NCI-H2196 (cell line): ENCODE measurements at regions not wholly inside any gene's neighbourhood (a gene's known extent, or its start where the extent isn't known, plus 50 kb on each side); places are given as distances from the start of the nearest gene placed in this dataset.

Experiments used
- DNase-seq: peaks from one replicate; lab custom pipeline; 2025; ENCODE audit not compliant: unreplicated experiment; lab: John Stamatoyannopoulos, UW

DNA sequence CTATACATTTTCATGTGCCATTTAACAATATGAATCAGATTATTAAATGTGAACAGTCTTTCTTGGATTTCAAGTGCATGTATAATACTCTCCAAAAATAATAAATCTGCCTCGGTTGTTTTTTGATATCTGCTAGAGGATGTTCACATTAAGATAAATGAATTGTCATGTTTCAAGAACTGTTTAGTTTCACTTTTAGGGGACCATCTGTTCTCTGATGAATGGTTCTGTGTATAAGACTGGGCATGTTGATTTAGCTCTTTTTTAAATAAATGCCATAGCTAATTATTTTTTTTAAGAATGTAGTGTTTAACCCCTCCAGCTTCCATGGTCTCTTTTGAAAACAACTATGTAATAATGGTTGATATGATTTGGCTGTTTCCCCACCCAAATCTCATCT lies 1245.1 kb upstream of the ADGRL4 start:
- DNase-seq = no peak

DNA sequence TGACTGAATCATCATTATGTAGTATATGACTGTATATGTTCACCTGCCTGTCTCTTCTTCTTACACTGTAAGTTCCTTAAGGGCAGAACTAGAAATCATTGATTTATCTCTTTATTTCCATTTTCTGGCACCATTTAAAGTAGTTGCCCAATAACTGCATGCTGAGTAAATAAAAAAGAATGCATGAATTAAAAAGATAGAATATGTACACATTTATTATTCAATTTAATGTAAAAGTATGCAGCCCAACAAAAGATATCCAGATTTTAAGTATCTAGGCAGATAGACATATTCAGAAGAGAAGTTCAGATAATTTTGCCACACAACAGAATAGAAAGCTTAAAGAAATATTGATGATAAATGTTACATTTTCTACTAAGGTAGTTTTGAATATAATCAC lies 1244.6 kb upstream of the ADGRL4 start:
- no peak for DNase-seq

DNA sequence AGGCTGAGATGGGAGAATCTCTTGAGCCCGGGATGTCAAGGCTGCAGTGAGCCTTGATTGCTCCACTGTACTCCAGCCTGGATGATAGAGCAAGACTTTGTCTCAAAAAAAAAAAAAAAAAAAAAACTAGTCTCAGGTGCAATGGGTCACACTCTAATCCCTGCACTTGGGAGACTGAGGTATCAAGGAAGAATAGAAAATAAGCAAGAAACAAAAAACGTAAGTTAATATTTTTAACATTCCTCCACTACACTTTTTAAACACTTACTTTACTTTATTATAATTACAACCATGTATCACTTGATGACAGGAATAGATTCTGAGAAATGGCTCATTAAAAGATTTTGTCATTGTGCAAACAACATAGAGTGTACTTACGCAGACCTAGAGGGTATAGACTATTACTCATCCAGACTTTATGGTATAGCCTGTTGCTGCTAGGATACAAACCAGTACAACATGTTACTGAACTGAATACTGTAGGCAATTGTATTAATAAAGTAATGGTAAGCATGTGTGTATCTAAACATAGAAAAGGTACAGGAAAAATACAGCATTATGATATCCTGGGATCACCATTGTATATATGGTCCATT lies 1244.1 kb upstream of the ADGRL4 start:
- no peak for DNase-seq

DNA sequence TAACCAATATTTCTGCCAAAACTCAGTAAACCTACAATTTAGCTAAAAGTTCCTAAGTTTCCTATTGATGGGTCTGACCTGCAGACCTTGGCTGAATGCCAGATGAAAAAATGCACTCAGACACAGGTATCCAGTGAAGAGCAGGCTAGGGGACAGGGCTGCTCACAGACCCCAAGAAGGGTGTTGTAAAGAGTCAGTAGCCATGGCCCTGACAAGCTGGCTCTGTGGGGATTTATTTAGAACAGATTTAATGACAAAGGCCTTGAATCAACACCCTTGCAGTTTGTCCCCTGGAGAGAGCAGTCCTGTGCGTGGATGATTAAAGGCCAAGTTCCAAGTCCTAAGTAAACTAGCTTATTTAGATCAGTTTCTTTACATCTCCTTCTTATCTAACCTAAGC lies 1243.2 kb upstream of the ADGRL4 start:
- DNase-seq = no peak

DNA sequence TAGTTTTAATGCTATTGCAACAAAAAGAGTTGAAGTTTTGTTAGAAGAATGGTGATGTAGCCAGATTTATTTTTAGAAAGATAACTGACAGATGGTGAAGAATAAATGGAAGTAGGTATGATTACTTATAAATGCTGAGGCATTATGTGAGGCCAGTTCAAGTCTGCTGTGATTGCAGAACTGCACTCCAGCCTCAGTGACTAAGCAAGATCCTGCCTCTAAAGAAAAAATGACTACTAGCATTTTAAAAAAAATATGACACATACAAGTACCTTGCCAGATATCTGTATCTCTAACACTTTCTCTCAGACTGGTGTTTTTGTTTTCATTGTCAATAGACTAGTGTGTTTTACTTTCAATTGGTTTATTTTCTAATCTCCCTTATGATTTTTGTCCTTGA lies 1242.4 kb upstream of the ADGRL4 start:
- DNase-seq = no peak

DNA sequence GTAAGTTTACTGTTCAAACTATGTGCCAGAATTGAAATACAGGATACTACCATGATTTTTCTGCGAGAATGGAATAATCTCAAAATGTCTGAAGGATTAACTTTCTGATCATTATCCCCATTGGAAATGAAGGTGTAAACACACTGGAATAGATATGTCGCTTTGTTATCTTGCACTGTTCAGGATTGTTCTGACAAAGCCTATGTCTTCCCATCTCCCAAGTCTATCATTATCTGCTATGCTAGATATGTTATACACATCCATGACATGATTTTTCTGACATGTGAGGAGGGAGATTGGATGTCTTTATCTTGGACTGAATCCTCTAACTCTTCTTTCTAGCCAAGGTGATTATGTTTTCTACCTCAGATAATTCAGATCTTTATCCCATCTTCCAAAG lies 1239.3 kb upstream of the ADGRL4 start:
- no peak for DNase-seq

DNA sequence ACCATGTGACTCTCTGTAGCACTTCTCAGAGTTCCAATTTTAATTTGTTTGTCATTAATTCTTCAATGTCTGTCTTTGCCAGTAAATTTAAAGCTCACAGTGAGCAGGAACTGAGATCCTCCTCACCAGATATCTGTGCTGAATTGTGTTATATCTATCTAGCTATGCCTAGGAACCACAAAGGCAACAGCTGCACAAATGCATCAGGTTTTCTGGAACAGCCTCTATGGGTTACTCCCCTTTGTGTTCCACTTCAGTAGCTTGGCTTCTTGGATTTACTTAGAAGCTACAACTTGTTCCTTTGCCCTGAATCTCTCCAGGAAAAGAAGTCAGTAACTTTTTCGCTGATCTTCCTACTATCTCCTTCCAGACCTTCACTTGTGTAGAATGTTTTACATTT lies 1237.8 kb upstream of the ADGRL4 start:
- no peak for DNase-seq

DNA sequence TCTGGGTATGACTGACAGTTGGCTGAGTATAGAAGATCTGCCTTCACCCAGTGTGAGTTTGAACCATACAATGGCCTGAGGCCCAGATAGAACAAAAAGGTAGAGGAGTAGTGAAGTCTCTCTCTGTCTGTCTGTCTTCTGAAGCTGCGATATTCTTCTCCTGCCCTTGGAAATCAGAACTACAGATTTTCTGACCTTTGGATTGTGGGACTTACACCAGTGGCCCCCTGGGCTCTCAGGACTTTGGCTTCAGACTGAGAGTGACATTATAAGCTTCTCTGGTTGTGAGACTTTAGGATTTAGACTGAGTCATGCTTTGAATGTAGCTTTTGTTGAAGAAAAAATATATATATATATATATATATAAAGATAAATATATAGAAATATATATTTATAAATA lies 1235.0 kb upstream of the ADGRL4 start:
- DNase-seq = no peak

DNA sequence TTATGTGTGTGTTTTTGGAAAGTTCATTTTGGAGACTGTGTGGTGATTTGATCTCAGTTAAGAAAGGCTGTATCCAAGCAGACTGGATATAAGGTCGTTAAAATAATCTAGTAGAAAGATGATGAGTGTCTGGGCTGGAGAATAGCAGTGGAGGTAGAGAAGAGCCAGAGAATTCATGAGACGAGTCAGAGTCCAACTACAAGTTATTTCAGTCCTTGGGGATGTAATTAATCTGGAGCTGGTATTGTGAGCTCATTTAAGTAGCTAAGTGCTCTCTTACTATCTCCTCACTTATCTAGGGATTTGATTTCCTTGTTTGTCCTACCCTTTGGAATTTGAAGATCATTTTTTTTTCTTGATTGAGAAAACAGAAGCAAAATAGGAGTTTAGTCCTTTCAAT lies 1219.0 kb upstream of the ADGRL4 start:
- DNase-seq = no peak

DNA sequence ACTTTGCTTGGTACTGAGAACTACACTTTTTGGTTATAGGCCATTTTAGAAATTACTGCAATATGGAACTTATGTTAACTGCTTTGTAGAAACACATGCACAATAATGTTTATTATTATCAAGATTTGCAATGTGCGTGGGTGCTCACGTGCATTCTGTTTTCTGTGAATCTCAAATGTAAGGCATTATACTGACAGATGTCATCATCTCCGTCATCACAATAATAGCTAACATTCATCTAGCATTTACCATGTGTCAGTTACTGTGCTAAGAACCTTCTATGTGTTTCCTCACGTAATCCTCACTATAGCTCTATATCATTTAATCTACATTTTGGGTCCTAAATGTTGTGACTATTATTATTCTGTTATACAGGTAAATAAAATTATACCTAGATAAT lies 1214.8 kb upstream of the ADGRL4 start:
- DNase-seq = no peak

DNA sequence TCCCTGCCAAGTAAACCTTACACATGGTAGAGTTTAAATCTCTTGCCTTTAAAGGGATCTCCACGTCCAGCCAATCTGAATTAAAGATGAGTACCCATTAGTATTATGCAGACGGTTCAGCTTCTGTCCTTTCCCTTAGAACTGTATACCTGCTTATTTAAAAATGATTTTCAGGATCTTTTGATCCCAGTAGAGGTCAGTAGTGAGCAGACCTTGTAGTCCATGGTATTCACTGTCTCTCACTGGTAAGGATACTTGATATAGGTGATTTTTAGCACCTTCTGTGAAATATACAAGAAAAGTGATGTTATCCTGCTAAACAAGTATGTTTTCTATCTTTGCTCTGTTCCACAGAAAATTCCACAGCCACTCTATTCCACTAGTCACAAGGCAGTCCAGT lies 1211.6 kb upstream of the ADGRL4 start:
- peak; percentile 32 for DNase-seq

DNA sequence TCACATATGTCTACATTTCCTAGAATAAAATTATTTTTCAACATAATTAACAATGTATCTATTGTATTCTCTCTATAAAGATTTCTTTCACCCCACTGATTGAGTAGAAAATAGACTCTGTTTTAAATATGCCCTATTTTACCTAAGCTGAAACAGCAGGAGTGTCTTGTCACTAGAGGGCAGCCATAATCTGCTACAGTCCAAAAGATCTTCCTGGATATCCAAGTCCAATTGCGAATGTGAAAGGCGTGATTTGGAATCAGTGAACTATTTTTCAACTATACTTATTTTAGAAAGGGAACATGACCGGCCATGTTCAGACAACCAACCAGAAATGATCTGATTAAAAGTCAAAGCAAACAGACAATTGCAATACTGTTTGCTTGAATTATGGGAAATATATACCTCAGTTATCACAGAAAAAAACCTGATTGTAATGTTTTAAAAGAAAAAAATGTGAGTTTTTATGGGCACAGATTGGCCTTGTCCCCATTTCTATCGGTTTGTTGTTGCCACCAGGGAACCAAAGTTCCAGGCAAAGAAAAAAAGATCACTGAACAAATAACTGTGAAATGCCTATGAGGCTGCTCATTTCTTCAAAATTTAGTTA lies 1211.0 kb upstream of the ADGRL4 start:
- DNase-seq = peak; percentile 7

DNA sequence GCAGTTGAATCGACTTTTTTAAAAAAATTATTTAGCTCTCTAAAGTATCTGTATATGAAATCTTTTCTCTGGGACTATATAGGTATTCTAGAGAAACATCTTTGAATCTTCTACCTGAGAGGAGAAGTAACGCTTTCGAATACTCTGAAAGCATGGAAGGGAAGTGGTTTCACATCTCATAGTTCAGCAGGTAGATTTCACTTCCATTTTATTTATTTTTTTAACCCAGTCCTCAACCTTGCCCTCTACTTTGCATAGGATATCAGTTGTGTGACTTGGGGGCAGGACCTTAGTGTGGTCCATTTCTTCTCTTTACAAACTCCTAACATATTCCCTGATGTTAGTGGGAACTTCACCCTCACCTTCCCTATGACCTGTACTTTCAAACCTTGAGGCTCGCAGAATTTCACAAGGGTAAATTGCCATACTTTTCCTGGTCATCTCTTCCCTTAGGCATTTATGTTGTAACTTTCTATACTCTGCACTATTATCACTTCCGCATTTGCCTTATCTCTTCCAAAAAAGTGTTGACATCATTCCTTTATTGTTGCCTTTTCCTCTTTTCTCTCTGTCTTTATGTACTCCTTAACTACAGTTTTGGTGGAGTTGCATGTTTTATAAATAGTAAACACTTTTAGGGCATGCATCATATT lies 1208.5 kb upstream of the ADGRL4 start:
- no peak for DNase-seq

DNA sequence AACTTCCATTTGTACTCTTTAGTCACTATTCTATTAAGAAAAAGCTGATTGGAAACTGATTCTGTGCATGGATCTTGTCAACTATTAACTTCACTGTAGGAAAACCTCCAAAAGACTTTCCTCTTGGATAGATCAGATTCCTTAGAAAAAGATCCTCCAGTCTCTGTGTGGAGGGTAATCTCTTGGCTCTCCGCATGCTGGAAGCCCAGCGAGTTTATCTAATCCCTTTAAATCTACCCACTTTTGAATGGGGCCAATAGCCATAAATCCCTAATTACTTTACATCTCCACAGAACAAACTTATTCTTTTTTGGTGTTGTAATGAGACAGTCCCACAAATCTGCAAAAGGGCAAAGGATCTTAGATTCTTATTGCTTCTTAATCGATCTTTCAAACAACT lies 1206.4 kb upstream of the ADGRL4 start:
- no peak for DNase-seq

DNA sequence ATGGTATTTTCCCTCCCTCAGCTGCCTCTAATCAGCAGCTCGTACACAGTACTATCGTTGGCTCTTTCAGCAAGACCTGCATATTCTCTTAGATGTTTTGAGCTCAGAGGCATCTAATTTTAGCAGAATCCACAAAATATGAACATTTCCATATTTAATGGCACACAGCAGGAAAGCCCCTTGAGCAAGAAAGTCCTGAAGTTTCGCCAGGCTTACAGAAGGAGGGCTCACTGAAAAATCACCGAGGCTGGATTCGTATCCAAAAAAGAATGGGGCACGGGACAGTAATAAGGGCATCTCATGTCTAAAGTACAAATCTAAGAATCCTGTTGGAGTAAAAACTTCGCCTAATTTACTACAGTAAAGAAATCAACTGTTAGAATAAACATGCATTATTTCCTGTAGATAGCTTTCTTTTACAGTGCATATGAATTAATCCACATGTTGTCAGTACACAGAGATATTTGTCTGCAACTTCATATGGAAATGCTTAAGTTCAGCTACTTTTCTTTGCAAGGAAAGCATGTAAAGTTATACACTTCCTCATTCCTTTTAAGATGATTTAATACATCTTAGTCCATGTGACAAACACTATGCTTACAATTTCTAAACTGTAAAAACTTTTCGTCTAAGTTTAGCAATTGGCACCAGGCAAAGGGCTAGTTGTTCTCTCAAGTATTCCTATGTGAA lies 1205.3 kb upstream of the ADGRL4 start:
- DNase-seq = no peak

DNA sequence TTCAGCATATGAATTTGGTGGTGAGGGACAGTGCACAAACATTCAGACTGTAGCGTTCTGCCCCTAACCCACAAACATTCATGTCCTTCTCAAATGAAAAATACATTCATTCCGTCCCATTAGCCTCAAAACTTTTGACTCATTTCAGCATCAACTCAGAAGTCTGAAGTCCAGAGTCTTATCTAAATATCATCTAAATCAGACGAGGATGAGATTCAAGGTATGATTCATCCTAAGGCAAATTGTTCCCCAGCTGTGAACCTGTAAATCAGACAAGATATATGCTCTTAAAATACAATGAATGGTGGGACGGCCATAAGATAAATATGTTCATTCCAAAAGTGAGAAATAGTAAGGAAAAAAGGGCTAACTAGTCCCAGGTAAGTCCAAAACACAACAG lies 1195.6 kb upstream of the ADGRL4 start:
- DNase-seq = no peak

DNA sequence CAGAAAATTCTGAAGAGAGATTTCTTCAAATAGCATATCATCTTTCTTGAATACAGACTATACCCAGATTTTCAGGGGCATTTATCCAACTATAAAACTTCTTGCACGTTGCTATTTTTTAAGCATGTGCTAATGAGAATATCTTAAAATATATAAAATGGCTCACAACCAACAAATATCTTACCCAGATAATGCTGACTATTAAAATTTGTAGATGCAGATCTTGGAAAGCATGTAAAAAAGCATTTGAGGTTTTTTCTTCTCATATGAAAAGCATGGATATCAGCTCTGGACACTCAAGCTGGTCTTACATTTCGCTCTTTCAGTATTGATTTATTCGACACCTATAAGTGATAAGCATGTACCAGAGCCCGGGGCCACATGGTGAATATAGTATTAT lies 1187.7 kb upstream of the ADGRL4 start:
- no peak for DNase-seq

DNA sequence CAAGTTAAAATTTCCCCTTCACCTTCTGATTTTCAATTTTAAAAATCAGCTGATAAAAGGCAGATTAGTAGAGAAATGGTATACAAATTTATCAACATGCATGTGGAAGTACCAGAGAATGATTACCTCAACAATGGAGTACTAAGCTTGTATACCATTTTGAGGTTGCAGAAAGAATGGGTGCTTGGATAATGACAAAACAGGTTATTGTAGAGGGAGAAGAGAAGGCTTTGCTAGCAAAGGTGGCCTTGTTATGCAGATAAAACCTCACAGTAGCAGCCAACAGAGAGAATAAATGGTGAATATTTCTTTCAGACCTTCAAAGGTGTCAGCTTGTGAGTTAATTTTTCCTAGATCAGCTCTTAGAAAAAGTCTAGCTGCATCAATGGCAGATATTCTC lies 1174.9 kb upstream of the ADGRL4 start:
- no peak for DNase-seq

DNA sequence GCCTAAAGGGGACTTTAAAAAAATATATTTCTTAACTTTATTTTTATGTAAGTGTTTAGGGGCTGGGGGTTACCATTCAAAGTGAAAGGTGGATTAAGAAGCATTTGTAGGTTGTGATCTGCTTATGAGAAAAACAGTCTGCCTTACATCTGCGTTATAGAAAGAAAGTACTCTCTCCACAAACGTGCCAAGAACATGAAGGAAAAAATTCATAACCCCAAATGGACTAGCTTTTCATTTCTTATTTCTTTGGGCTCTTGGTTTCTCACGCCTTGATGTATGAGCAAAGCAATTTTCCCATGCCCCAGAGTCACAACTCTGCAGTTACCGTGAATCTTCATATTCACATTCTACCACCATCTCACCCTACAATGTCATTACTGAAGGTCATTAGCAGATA lies 1165.1 kb upstream of the ADGRL4 start:
- DNase-seq = no peak

DNA sequence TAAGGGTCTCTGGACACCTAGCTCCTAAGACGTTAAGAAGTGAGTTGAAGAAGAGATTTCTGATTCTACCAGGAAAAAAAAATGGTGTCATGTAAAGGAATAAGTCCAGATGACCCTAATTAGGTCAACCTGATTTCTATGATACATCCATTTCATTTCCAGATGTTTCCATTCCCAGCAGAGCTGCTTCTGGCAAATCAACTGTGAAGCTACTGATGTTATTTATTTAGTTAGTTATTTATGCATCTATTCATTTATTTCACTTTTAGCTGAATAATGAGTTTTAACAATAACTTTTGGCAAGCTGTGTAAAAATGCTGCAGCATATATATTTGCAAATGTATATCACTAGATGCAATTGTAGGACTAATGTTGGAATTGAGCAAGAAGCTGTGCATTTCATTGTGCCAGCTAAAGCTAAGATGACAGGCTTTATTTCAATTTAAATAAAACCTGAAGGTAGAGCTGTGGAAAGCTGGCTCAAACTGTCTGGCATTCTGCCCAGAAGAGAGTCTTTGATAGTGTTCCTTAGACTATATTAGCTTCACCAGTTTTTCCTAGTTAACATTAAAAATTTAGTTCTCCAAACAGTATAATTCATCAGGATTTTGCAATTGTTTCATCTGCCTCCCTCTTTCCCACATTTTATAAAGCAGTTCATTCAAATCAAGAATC lies 1164.4 kb upstream of the ADGRL4 start:
- no peak for DNase-seq

DNA sequence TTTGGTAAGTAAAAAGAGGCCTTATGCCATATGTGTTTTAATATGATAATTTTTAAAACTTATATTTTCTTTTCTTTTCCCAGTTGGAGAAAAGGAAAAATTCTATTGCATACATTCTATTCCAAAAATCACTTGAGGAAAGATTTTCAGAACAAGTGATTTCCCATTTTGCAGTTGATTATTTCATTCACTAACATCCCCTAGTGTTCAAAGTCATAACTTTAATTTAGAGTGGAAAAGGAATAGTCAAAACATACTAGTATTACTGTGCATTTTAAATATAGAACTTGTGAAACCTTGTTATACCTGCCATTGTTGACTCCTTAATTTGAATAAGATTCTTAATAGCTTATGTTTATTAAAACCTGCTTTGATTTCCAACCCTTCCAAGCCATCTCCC lies 1157.6 kb upstream of the ADGRL4 start:
- DNase-seq = no peak

DNA sequence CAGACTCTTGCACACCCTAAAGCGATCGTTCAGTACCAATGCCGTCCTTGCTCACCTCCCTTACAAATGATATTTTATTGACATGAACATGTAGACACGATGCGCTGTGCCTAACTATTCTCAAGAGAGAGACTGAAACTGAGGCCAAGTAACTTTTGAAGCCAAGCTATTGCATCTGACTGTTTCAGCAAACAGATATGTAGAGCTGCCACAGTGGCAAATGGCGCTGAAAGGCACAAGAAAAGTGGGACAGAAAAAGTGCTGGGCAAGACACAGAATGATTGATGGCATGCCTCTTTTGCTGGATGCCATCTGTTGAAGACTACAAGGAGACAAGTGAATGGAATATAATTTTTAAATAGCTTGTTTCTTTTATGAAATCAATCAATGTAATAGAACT lies 1157.2 kb upstream of the ADGRL4 start:
- no peak for DNase-seq
